Inflammatory macrophage (primary cell): ENCODE measurements at regions not wholly inside any gene's neighbourhood (a gene's known extent, or its start where the extent isn't known, plus 50 kb on each side); places are given as distances from the start of the nearest gene placed in this dataset.
"Not testable (repeated sequence)": the region's sequence is repeated elsewhere in the genome, so short reads cannot be mapped to it uniquely, and the experiment has no call there.

Experiments used
- DNase-seq, 2 donors: peaks; one replicate each; pipeline ENCODE4 v3.0.0-alpha.2; 2020 to 2022

GRCh38 chr16:29355339-29356059, 51.0 kb downstream of the NPIPB11 start:
- DNase-seq, result not testable (repeated sequence)

- not testable (repeated sequence) for DNase-seq
Observed at GRCh38 chr16:29354449-29354848, 52.1 kb downstream of the NPIPB11 start.

- not testable (repeated sequence) for DNase-seq
Observed at GRCh38 chr16:29352617-29352999, 53.9 kb downstream of the NPIPB11 start.

GRCh38 chr16:29351970-29352616, 54.4 kb downstream of the NPIPB11 start:
- DNase-seq, result peak; percentile 10 to 40

- DNase-seq, result not testable (repeated sequence)
Observed at GRCh38 chr16:29351271-29351969, 55.1 kb downstream of the NPIPB11 start.

- DNase-seq, result peak; percentile 11 to 48
Observed at GRCh38 chr16:29349966-29350365, 56.5 kb downstream of the NPIPB11 start.

GRCh38 chr16:29348748-29349147, 57.8 kb downstream of the NPIPB11 start:
- DNase-seq, result not testable (repeated sequence)

- not testable (repeated sequence) for DNase-seq
Observed at GRCh38 chr16:29348123-29348690, 58.3 kb downstream of the NPIPB11 start.

- peak in 1 of 2 donors; percentile 20 for DNase-seq
Observed at GRCh38 chr16:29346796-29347580, 59.5 kb downstream of the NPIPB11 start.

- not testable (repeated sequence) for DNase-seq
Observed at GRCh38 chr16:29346203-29346602, 60.3 kb downstream of the NPIPB11 start.

- DNase-seq, result not testable (repeated sequence)
Observed at GRCh38 chr16:29342937-29343336, 63.6 kb downstream of the NPIPB11 start.

- DNase-seq, result not testable (repeated sequence)
Observed at GRCh38 chr16:29340779-29341438, 65.6 kb downstream of the NPIPB11 start.

GRCh38 chr16:29340235-29340634, 66.3 kb downstream of the NPIPB11 start:
- DNase-seq, result not testable (repeated sequence)

- peak; percentile 50 to 71 for DNase-seq
Observed at GRCh38 chr16:29338821-29339700, 67.5 kb downstream of the NPIPB11 start.

- peak; percentile 20 to 53 for DNase-seq
Observed at GRCh38 chr16:29337385-29337901, 69.1 kb downstream of the NPIPB11 start.

GRCh38 chr16:29335549-29335846, 71.0 kb downstream of the NPIPB11 start:
- not testable (repeated sequence) for DNase-seq

GRCh38 chr16:29334776-29335548, 71.5 kb downstream of the NPIPB11 start:
- DNase-seq, result not testable (repeated sequence)

- DNase-seq, result not testable (repeated sequence)
Observed at GRCh38 chr16:29333492-29334097, 72.9 kb downstream of the NPIPB11 start.

GRCh38 chr16:29330623-29331022, 75.9 kb downstream of the NPIPB11 start:
- DNase-seq, result not testable (repeated sequence)
